Ishikawa (cell line): ENCODE measurements at regions not wholly inside any gene's neighbourhood (a gene's known extent, or its start where the extent isn't known, plus 50 kb on each side); places are given as distances from the start of the nearest gene placed in this dataset.

Experiments
- CEBPB ChIP-seq: IDR thresholded peaks from 2 replicates; pipeline ENCODE4 v1.6.1; 2012
- CREB1 ChIP-seq: IDR thresholded peaks from 2 replicates; pipeline ENCODE4 v1.6.1; 2012; ENCODE audit warnings: low read depth
- EGR1 ChIP-seq: IDR thresholded peaks from 2 replicates; pipeline ENCODE4 v1.6.1; 2012
- EP300 ChIP-seq: IDR thresholded peaks from 2 replicates; pipeline ENCODE4 v1.6.1; 2012; ENCODE audit warnings: borderline replicate concordance
- FOXM1 ChIP-seq: IDR thresholded peaks from 2 replicates; pipeline ENCODE4 v1.6.1; 2012; ENCODE audit warnings: low read depth, borderline replicate concordance
- NFIC ChIP-seq: IDR thresholded peaks from 2 replicates; pipeline ENCODE4 v1.6.1; 2012
- RAD21 ChIP-seq: IDR thresholded peaks from 2 replicates; pipeline ENCODE4 v1.6.1; 2012; ENCODE audit warnings: low read depth
- TAF1 ChIP-seq: IDR thresholded peaks from 2 replicates; pipeline ENCODE4 v1.6.1; 2012; ENCODE audit warnings: low read depth, mild to moderate bottlenecking
- TCF12 ChIP-seq: IDR thresholded peaks from 2 replicates; pipeline ENCODE4 v1.6.1; 2012; ENCODE audit warnings: low read depth
- YY1 ChIP-seq: IDR thresholded peaks from 2 replicates; pipeline ENCODE4 v1.6.1; 2012; ENCODE audit warnings: low read depth
- ZBTB7A ChIP-seq: IDR thresholded peaks from 2 replicates; pipeline ENCODE4 v1.6.1; 2012; ENCODE audit warnings: low read depth
- TF ChIP-seq, protein P1 (sequence below): IDR thresholded peaks from 2 replicates; pipeline ENCODE4 v1.6.1; 2012
- TF ChIP-seq, protein P2 (sequence below): IDR thresholded peaks from 2 replicates; pipeline ENCODE4 v1.6.1; 2012; ENCODE audit warnings: low read depth, mild to moderate bottlenecking
- TF ChIP-seq, protein P3 (sequence below): IDR thresholded peaks from 2 replicates; pipeline ENCODE4 v1.6.1; 2012

DNA sequence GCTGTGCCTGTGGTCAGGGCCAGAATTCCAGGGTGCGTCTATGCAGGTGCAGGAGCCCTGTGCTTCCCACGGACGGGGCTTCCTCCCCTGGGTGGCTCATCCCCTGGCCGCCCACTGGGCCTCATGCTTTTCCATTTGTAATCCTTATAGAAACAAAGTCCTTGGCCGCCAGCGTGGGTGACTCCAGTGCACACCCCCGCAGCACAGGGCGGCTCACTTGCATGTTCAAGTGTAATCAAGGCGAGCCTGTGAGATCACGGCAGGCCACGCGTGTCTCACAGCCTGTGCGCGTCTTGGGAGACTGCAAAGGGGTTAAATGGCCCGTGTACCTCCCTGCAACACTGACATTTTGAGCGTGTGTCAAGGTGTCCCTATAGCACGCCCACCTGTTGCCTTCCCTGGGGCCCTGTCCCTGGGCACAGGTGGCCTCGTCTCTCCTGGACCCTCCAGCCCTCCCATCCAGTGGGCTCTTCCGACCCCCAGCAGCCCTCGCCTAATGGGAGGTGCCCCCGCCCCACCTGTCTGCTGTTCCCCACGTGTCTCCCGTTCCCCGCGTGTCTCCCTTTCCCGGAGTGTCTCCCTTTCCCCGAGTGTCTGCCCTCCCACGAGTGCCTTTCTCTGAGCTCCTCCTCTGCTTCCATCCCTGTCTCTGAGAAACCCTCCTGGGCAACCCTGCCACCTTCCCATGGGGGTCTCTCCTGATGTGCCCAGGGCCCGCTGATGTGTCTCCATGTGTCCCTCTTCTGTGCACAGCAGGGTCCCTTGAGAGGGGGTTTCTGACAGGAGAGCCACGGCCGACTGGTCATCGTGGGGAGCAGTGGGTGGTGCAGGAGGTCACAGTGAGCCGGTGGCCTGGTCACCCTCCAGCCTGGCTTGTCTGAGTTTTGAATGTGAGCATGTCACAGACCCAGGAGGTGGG lies 1215.3 kb downstream of the BRD1 start:
- TF ChIP-seq, protein P1, sequence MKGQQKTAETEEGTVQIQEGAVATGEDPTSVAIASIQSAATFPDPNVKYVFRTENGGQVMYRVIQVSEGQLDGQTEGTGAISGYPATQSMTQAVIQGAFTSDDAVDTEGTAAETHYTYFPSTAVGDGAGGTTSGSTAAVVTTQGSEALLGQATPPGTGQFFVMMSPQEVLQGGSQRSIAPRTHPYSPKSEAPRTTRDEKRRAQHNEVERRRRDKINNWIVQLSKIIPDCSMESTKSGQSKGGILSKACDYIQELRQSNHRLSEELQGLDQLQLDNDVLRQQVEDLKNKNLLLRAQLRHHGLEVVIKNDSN = no peak
- TF ChIP-seq YY1 (no peak), CEBPB (no peak), EP300 (no peak), EGR1 (no peak), TAF1 (no peak), CREB1 (no peak), NFIC (no peak), ZBTB7A (no peak), FOXM1 (no peak), RAD21 (no peak), TCF12 (no peak)
- TF ChIP-seq, protein P2, sequence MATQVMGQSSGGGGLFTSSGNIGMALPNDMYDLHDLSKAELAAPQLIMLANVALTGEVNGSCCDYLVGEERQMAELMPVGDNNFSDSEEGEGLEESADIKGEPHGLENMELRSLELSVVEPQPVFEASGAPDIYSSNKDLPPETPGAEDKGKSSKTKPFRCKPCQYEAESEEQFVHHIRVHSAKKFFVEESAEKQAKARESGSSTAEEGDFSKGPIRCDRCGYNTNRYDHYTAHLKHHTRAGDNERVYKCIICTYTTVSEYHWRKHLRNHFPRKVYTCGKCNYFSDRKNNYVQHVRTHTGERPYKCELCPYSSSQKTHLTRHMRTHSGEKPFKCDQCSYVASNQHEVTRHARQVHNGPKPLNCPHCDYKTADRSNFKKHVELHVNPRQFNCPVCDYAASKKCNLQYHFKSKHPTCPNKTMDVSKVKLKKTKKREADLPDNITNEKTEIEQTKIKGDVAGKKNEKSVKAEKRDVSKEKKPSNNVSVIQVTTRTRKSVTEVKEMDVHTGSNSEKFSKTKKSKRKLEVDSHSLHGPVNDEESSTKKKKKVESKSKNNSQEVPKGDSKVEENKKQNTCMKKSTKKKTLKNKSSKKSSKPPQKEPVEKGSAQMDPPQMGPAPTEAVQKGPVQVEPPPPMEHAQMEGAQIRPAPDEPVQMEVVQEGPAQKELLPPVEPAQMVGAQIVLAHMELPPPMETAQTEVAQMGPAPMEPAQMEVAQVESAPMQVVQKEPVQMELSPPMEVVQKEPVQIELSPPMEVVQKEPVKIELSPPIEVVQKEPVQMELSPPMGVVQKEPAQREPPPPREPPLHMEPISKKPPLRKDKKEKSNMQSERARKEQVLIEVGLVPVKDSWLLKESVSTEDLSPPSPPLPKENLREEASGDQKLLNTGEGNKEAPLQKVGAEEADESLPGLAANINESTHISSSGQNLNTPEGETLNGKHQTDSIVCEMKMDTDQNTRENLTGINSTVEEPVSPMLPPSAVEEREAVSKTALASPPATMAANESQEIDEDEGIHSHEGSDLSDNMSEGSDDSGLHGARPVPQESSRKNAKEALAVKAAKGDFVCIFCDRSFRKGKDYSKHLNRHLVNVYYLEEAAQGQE = no peak
- TF ChIP-seq, protein P3, sequence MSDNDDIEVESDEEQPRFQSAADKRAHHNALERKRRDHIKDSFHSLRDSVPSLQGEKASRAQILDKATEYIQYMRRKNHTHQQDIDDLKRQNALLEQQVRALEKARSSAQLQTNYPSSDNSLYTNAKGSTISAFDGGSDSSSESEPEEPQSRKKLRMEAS = no peak
